Muscle layer of colon (tissue), 2 donors: ENCODE measurements at regions not wholly inside any gene's neighbourhood (a gene's known extent, or its start where the extent isn't known, plus 50 kb on each side); places are given as distances from the start of the nearest gene placed in this dataset.
"Not testable (repeated sequence)": the region's sequence is repeated elsewhere in the genome, so short reads cannot be mapped to it uniquely, and the experiment has no call there.

ENCODE experiments used
- H3K27ac ChIP-seq: one replicate; pipeline ENCODE4 v1.7.0; 2013; ENCODE audit warnings: low read depth, mild to moderate bottlenecking, low read length, moderate library complexity
- H3K27me3 ChIP-seq, 2 donors: one replicate each; pipeline ENCODE4 v1.7.0; 2013; ENCODE audit warnings: low read length in 2 of 2, mild to moderate bottlenecking in 2 of 2; ENCODE audit not compliant: insufficient read depth in 2 of 2, control insufficient read depth in 1 of 2
- H3K36me3 ChIP-seq: one replicate; pipeline ENCODE4 v1.7.0; 2013; ENCODE audit warnings: mild to moderate bottlenecking, low read length; ENCODE audit not compliant: insufficient read depth
- H3K4me1 ChIP-seq: one replicate; pipeline ENCODE4 v1.7.0; 2013; ENCODE audit warnings: mild to moderate bottlenecking, low read length; ENCODE audit not compliant: insufficient read depth
- H3K4me3 ChIP-seq, 2 donors: one replicate each; pipeline ENCODE4 v1.7.0; 2013; ENCODE audit warnings: low read length in 2 of 2, low read depth in 1 of 2, mild to moderate bottlenecking in 1 of 2, moderate library complexity in 1 of 2
- H3K9ac ChIP-seq: one replicate; pipeline ENCODE4 v1.7.0; 2013; ENCODE audit warnings: low read length
- H3K9me3 ChIP-seq: one replicate; pipeline ENCODE4 v1.7.0; 2013; ENCODE audit warnings: mild to moderate bottlenecking, low read length
- donor health status: abdominal sarcoma.
- donor health status: Adenocarcinoma of cecum.

DNA sequence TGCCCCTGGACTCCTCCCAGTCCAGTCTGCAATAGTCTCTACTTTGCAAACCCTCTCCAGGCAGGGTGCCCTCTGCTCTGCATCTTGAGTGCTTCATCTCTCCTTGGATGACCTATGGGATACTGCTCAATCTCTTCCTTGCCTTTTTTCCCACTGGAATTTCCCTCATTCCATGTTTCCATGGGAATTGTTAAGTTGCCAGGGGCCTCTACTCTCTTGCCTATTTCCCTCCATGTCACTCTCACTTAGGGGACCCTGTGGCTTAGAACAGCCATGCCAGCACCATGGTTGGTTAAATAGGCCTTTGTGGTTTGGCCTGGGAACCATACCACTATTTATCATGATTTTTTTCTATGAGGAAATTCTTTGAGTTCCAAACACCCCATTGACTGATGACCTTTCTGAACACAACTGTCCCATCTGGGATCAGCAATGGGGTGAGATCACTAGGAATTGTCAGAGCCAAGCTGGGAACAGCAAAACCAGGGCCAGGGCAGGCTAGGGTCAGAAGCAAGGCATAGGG, 91.4 kb upstream of the RBMS1 start:
- Histone ChIP-seq H3K4me3 (no peak overlapping the region), H3K27me3 (no peaks in the 10 kb centered on the region), H3K4me1 (peaks cover 24% of the 10 kb centered on the region), H3K9ac (no peak overlapping the region), H3K9me3 (no peaks in the 10 kb centered on the region), H3K36me3 (no peaks in the 10 kb centered on the region), H3K27ac (no peak overlapping the region)

DNA sequence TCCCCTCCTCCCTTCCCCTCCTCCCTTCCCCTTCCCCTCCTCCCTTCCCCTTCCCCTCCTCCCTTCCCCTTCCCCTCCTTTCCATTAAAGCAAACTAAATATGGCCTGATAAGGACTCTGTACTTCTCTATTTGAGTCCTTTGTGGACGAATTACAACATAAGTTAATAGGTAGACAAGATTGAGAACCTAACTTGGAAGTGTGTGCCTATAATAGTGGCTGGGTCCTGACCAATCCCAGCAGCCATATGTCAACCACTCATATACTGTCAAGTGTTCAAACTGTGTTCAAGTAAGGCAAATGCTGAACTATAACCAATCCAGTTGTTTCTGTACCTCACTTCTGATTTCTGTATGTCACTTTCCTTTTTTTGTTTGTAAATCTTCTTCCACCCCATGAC, 97.1 kb upstream of the RBMS1 start:
- no peaks in the 10 kb centered on the region for H3K4me1 ChIP-seq
- no peaks in the 10 kb centered on the region for H3K9me3 ChIP-seq
- no peak overlapping the region for H3K27ac ChIP-seq
- H3K27me3 ChIP-seq: no peaks in the 10 kb centered on the region
- no peak overlapping the region for H3K9ac ChIP-seq
- no peaks in the 10 kb centered on the region for H3K36me3 ChIP-seq
- H3K4me3 ChIP-seq: no peak overlapping the region

DNA sequence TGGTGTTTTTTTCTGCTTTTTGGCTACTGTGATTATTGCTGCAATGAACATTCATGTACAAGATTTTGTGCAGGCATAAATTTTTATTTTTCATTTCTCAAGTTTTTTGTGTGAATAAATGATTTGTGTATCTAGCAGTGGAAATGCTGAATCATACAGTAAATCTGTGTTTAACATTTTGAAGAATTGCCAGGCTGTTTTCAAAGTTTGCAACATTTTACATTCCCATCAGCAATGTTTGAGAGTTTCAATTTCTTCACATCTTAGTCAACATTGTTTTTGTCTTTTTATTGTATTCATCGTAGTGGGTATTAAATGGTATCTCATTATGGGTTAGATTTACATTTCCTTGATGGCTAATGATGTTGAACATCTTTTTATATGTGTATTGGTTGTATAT, 98.8 kb upstream of the RBMS1 start:
- Histone ChIP-seq H3K4me3 (no peak overlapping the region), H3K36me3 (no peaks in the 10 kb centered on the region), H3K27ac (no peak overlapping the region), H3K9ac (no peak overlapping the region), H3K27me3 (no peaks in the 10 kb centered on the region), H3K4me1 (no peaks in the 10 kb centered on the region), H3K9me3 (no peaks in the 10 kb centered on the region)

DNA sequence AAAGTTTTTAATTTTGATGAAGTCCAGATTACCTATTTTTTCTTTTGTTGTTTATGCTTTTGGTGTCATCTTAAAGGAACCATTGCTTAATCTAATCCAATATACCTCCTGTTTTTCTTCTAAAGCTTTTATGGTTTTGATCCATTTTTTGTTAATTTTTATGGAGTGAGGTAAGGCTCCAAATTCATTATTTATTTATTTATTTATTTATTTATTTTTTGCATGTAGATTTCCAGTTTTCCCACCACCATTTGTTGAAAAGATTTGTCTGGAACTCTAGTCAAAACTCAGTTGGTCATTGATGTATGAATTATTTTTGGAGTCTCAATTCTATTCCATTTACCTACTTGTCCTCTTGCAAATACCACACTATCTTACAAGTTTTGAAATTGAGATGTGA, 99.4 kb upstream of the RBMS1 start:
- Histone ChIP-seq H3K9ac (no peak overlapping the region), H3K4me1 (no peaks in the 10 kb centered on the region), H3K27me3 (no peaks in the 10 kb centered on the region), H3K4me3 (no peak overlapping the region), H3K36me3 (no peaks in the 10 kb centered on the region), H3K27ac (no peak overlapping the region), H3K9me3 (no peaks in the 10 kb centered on the region)

DNA sequence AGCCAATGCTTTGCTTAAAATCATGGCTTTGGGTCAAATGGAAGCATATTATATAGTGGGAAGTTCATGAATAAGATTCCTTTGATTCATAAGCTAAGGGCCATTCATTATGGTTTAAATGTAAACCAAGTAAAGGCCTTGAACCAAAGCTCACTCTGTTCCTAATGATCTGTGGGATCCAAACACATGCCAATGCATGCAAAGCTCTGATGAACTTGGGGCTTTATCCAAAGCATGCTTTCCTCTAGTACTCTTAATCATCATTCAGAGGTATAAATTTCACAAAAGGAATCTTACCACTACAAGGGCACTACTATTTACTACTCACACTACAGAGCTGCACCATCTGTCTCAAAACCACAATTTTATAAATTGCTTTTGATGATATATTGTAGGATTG, 102.8 kb upstream of the RBMS1 start:
- no peaks in the 10 kb centered on the region for H3K27me3 ChIP-seq
- no peaks in the 10 kb centered on the region for H3K4me1 ChIP-seq
- no peak overlapping the region for H3K9ac ChIP-seq
- no peaks in the 10 kb centered on the region for H3K9me3 ChIP-seq
- no peak overlapping the region for H3K4me3 ChIP-seq
- no peaks in the 10 kb centered on the region for H3K36me3 ChIP-seq
- no peak overlapping the region for H3K27ac ChIP-seq

DNA sequence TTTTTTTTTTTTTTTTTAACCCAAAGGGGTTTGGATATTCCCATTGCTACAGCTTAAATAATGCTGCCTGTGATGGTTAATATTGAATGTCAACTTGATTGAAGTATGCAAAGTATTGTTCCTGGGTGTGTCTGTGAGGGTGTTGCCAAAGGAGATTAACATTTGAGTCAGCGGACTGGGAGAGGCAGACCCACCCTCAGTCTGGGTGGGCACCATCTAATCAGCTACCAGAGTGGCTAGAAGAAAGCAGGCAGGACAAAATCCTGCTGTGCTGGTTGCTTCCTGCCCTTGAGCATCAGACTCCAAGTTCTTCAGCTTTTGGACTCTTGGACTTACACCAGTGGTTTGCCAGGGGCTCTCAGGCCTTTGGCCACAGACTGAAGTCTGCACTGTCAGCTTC, 106.8 kb upstream of the RBMS1 start:
- not testable (repeated sequence) for H3K27ac ChIP-seq, H3K4me3 ChIP-seq, H3K4me1 ChIP-seq, H3K27me3 ChIP-seq, H3K9ac ChIP-seq, H3K9me3 ChIP-seq, H3K36me3 ChIP-seq

DNA sequence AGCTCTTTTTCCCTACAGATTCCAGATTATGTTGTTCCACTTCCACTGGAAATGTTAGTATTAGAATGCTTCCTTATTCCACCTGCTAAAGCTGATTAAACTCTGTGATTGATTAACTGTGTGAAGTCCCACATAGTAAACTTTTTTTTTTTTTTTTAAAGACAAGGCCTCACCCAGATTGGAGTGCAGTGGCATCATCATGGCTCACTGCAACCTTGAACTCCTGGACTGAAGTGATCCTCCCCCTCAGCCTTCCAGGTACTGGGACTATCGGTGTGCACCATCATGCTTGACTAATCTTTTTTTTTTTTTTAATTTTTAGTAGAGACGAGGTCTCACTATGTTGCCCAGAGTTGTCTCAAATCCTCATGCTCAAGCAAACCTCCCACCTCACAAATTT, 108.5 kb upstream of the RBMS1 start:
- Histone ChIP-seq H3K4me1 (no peaks in the 10 kb centered on the region), H3K27ac (no peak overlapping the region), H3K9me3 (no peaks in the 10 kb centered on the region), H3K36me3 (no peaks in the 10 kb centered on the region), H3K27me3 (no peaks in the 10 kb centered on the region), H3K9ac (no peak overlapping the region), H3K4me3 (no peak overlapping the region)

DNA sequence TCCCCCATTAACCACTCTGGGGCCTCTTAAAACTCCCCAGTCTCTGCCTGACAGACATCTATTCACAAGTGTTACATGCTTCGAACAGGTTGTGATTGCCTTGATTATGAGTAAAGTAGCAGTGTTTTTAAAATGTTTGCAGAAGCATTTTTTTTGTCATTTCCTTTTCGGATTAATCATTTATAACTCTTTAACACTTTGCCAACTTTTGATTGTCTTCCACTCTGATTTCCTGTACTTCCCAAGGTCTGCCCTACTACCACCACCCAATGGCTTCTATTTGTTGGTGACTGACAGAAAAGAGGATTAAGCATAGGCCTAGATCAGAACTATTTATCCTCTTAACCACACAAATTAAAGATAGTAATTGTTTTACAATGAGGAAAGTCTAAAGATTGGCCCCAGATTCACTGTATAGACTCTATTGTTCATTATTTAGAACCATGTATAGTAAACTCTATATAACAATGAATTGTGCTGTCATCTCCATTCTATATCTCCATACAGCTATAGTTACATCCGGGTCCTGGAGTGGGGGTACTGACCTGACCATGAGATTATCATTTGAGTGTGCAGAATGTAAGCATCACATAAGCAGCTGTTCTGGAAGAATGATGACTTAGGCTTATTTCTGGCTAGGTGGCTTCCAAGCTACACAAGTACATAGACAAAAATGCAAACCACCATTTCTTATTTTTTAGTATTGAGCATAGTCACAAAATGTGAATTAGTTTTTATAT, 110.3 kb upstream of the RBMS1 start:
- H3K27ac ChIP-seq: no peak overlapping the region
- no peaks in the 10 kb centered on the region for H3K27me3 ChIP-seq
- H3K36me3 ChIP-seq: no peaks in the 10 kb centered on the region
- no peaks in the 10 kb centered on the region for H3K9me3 ChIP-seq
- H3K4me1 ChIP-seq: no peaks in the 10 kb centered on the region
- H3K4me3 ChIP-seq: no peak overlapping the region
- no peak overlapping the region for H3K9ac ChIP-seq

DNA sequence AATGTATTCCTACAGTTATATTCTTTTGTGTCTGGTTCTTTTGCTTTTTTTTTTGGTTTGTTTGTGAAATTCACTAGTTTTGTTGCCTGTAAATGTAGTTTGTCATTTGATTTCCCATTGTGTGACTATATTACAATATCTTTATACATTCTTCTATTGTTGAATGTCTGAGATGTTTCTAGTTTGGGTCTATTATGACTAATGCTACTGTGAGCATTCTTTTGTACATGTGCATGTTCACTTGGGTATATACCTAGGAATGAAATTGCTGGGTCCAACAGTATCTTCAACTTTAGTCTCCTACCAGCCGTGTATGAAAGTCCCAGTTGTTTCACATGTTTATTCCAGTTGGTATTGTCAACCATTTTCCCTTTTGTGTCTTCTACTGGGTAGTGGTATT, 112.7 kb upstream of the RBMS1 start:
- H3K27ac ChIP-seq: no peak overlapping the region
- no peaks in the 10 kb centered on the region for H3K36me3 ChIP-seq
- H3K4me1 ChIP-seq: no peaks in the 10 kb centered on the region
- H3K27me3 ChIP-seq: no peaks in the 10 kb centered on the region
- H3K4me3 ChIP-seq: no peak overlapping the region
- H3K9me3 ChIP-seq: no peaks in the 10 kb centered on the region
- no peak overlapping the region for H3K9ac ChIP-seq

DNA sequence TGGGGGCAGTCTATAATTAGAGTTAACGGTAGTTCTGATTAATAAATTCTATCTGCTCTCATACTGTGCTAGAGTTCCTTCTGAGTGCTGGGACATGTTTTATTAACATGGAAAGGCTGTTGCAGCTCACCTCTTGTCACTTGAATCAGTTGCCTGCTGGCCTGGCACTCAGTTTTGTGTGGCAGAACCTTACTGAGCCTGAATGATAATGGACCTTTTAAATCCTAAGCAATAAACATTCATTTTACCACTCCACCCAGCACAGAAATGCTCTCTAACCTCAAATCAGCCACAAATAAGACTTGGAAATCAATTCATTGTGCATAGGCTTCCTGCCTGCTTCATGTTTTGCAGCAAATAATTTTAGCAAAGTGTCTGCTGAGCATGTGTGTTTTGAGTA, 115.0 kb upstream of the RBMS1 start:
- Histone ChIP-seq H3K27ac (no peak overlapping the region), H3K27me3 (no peaks in the 10 kb centered on the region), H3K4me1 (no peaks in the 10 kb centered on the region), H3K4me3 (no peak overlapping the region), H3K36me3 (no peaks in the 10 kb centered on the region), H3K9ac (no peak overlapping the region), H3K9me3 (no peaks in the 10 kb centered on the region)

DNA sequence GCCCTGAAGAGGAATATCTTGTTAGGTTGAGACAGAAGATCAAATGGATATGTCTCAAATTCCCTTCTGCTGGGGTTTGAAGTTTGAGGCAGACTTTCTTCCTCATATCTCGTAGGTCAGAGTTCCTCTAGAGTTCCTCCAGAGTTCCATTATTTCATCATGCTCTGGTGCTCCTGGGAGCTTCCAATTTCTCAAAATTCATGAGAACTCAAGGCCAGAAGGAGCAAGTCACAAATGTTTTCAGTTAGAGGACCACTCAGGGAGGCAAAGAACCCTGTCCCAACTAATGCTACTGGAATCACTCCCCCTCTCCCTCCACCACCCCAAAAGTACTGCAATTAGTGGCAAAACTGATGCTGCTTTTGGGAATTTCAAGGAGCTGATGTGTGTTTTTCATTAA, 115.7 kb upstream of the RBMS1 start:
- H3K9me3 ChIP-seq: no peaks in the 10 kb centered on the region
- no peak overlapping the region for H3K9ac ChIP-seq
- no peaks in the 10 kb centered on the region for H3K27me3 ChIP-seq
- no peaks in the 10 kb centered on the region for H3K36me3 ChIP-seq
- H3K27ac ChIP-seq: no peak overlapping the region
- no peaks in the 10 kb centered on the region for H3K4me1 ChIP-seq
- no peak overlapping the region for H3K4me3 ChIP-seq

DNA sequence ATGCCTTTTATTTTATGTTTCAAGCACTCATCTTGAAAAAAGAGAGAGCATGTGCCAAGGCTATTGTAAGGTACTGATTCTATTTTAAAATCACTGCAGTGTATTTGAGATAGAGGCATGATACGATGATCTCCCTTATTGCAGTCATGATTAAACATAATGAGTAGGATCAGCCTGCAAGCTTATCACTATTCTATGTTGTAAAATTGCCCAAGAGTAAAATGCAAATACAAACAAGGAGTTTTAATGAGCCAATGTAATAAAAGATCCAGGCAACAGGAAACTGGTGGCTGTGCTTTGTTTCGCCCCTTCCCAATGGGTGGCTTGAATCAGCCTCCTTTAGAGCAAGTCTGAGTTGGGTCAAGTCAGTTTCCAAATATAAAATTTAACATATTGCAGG, 116.4 kb upstream of the RBMS1 start:
- H3K9me3 ChIP-seq: no peaks in the 10 kb centered on the region
- H3K4me3 ChIP-seq: no peak overlapping the region

More for the DNA sequence above, 116.4 kb upstream of the RBMS1 start:
- Histone ChIP-seq H3K9ac (no peak overlapping the region), H3K4me1 (no peaks in the 10 kb centered on the region), H3K27ac (no peak overlapping the region), H3K36me3 (no peaks in the 10 kb centered on the region), H3K27me3 (no peaks in the 10 kb centered on the region)
